HL-60/S4 treated with phorbol 12-myristate 13-acetate at 8.2 ng/mL for 4 days and 3 days (cell line): ENCODE measurements at regions not wholly inside any gene's neighbourhood (a gene's known extent, or its start where the extent isn't known, plus 50 kb on each side); places are given as distances from the start of the nearest gene placed in this dataset.

ENCODE experiments used
- in situ Hi-C: fragments of 300-500 bp; cut with MboI; formaldehyde crosslinking; loops from 2 replicates; pipeline ENCODE4 v1.15.0; 2022; ENCODE audit warnings: low sequenced_read_pairs

GRCh38 chr3:46114323-46114988, 87.2 kb upstream of the XCR1 start:
- in situ Hi-C loops, result no loop called here

GRCh38 chr3:46113608-46114007, 86.3 kb upstream of the XCR1 start:
- in situ Hi-C loops, result no loop called here

GRCh38 chr3:46112984-46113383, 85.7 kb upstream of the XCR1 start:
- in situ Hi-C loops, result no loop called here

GRCh38 chr3:46112296-46112695, 85.0 kb upstream of the XCR1 start:
- in situ Hi-C loops, result no loop called here

GRCh38 chr3:46110701-46111493, 83.6 kb upstream of the XCR1 start:
- in situ Hi-C loops, result no loop called here

GRCh38 chr3:46107682-46108081, 80.4 kb upstream of the XCR1 start:
- in situ Hi-C loops, result no loop called here

- in situ Hi-C loops, result no loop called here
Observed at GRCh38 chr3:46105306-46105919, 78.1 kb upstream of the XCR1 start.

DNA sequence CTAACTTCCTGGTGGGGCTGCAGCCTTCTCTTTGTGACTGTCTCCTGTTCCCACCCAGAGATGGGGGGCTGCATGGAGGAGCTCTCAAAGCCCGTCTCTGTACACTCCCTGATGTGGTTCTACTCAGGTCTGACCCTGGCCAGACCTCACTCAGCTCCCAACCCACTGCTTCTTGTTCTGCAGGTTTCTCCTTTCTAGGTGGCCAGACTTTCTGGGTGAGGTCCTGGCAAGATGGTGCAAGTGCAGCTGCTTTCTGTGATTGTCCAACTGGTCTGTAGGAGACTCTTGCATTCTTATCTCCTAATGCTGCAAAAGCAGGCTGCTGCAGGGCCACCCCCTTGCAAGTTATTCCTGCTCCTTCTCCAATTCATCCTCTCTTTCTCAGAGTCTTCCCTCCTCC, 77.4 kb upstream of the XCR1 start:
- in situ Hi-C loops, result no loop called here

- in situ Hi-C loops, result no loop called here
Observed at GRCh38 chr3:46102780-46103130, 75.5 kb upstream of the XCR1 start.

- in situ Hi-C loops, result no loop called here
Observed at GRCh38 chr3:46102059-46102779, 74.9 kb upstream of the XCR1 start.

GRCh38 chr3:46100812-46101211, 73.5 kb upstream of the XCR1 start:
- in situ Hi-C loops, result no loop called here

DNA sequence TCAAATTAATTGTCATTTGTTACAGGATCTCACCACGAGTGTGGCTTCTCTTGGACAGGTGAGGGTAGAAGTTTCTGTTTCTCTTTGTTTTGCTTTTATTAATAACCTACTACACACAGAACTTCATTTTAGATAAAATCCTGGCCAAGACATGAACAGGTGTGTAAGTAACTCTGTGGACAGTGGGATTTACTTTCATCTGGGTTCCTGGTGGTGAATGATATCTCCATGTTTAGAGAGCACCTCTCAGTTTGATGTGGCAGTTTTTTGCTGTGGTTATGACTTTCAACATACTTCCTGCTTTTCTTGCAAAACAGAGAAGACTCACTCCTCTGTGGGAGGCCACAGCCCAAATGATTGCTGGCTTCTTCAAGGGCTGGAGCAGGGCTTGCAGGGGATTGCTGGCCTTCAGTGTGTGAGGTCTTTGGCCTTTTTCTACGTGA, 71.1 kb upstream of the XCR1 start:
- in situ Hi-C loops, result no loop called here

DNA sequence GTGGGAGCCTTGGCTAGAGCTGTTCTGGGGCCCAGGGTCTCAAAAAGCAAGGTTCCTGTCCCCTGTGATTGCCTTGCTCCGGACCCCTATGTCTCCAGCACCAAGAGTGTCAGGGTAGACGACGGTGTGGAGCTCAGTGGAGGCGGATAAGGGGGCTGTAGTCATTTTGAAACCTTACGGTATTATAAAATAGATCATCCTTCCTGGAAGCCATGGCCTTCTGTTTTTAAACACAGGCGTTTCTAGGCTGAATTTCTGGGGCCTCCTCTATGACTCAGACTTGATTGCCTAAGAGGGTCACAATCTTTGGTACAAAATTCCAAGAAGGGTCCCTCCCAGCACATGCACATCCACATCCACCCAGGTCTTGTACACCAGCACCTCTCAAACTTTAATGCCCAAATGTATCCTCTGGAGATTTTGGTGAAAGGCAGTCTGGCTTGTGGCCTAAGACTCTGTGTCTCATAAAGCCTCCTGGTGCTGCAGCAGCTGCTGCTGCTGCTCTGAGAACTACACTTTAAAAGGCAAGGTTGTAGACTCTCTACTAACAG, 70.5 kb upstream of the XCR1 start:
- in situ Hi-C loops, result no loop called here

DNA sequence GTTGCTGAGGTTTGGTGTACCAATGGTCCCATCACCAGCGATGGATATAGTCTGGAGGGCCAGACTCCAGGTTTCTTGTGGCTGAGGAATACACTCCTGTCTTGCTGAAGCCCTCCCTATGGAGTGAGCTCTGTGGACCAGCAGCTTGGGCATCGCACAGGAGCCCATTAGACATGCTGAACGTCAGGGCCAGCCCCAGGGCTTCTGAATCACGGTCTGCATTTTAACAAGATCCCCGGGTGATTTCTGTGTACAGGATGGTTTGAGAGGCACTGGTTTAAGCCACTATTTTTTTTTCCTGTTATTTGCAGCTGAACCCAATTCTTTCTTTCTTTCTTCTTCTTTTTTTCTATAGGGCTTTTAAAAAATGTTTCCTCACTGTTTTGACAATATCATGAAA, 69.5 kb upstream of the XCR1 start:
- in situ Hi-C loops, result no loop called here

- in situ Hi-C loops, result no loop called here
Observed at GRCh38 chr3:46096336-46096735, 69.1 kb upstream of the XCR1 start.

- in situ Hi-C loops, result no loop called here
Observed at GRCh38 chr3:46095307-46095706, 68.0 kb upstream of the XCR1 start.

DNA sequence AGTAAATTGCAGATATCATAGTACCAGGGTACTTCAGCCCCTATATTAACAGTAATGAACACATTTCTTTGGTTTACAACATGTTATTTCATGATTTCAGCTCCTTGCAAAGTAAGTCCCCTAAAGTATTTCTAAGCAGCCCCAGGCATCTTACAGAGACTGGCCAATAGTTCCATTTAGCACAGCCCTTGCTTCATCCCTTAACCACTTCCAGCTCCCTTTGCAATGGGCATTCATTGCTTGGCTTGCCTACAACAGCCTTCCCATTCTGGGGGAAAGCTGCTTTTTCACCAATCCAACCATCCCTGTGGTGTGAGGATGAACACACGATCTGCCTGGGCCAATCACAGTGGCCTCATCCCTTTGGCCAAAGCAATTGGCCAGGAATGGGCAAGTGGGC, 67.2 kb upstream of the XCR1 start:
- in situ Hi-C loops, result no loop called here

DNA sequence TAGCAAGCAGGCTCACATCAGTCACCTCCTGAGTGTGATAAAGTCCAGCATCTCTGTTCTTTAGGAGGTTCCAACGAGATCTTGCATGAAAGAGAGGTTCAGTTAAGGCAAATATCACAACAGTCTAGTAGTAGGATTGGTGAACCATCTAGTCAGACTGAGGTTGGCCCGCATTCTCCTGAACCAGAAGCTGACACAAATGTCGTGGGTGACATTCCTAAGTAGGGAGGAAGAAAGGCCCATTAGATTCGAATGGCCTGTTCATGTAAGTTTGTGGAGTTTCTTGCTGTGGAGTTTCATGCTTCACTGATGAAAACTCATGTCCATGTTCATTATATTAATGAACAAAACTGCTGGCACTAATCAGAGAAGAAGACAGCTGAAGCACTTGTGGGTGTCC, 66.7 kb upstream of the XCR1 start:
- in situ Hi-C loops, result no loop called here

- in situ Hi-C loops, result no loop called here
Observed at GRCh38 chr3:46093327-46093942, 66.2 kb upstream of the XCR1 start.

DNA sequence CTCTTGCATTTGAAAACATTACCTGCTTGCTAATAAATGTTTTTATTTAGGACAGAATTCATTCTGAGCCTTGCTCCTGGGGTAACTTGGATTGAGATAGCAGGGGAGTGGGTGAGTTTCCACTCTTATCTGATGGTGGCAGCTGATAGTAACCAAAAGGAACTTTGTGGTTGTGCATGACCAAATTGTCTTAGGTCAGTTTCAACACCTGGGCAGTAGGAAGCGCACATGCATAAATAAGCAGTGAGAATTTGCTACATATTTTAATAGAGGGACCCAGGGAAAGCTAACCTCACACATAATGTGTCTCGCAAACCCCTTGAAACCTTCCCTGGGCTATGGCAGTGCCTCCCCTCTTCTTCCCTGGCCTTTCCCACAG, 65.4 kb upstream of the XCR1 start:
- in situ Hi-C loops, result no loop called here
